Gastroesophageal sphincter (tissue), 3 donors: ENCODE measurements at regions not wholly inside any gene's neighbourhood (a gene's known extent, or its start where the extent isn't known, plus 50 kb on each side); places are given as distances from the start of the nearest gene placed in this dataset.

Experiments
- EP300 ChIP-seq: sonication (generic); formaldehyde crosslinking; IDR thresholded peaks from one replicate; pipeline ENCODE4 v1.6.1; 2017; ENCODE audit warnings: antibody characterized with exemption, mild to moderate bottlenecking
- POLR2A ChIP-seq, 2 donors: fragments of 450-650 bp; IDR thresholded peaks; one replicate each; pipeline ENCODE4 v1.6.1; 2017; ENCODE audit warnings: antibody characterized with exemption in 2 of 2, mild to moderate bottlenecking in 2 of 2, moderate library complexity in 1 of 2
- POLR2AphosphoS5 ChIP-seq: sonication (generic); formaldehyde crosslinking; IDR thresholded peaks from one replicate; pipeline ENCODE4 v1.6.1; 2017; ENCODE audit warnings: antibody characterized with exemption
- TF ChIP-seq, protein P1 (sequence below), 4 experiments: fragments of 200-600 bp in 2 of 4; fragments of 450-650 bp in 2 of 4; sonication (generic) in 1 of 4; IDR thresholded peaks; one replicate each; pipeline ENCODE4 v1.5.1; 2017 to 2019; ENCODE audit warnings: antibody characterized with exemption in 4 of 4, mild to moderate bottlenecking in 2 of 4, moderate library complexity in 2 of 4

DNA sequence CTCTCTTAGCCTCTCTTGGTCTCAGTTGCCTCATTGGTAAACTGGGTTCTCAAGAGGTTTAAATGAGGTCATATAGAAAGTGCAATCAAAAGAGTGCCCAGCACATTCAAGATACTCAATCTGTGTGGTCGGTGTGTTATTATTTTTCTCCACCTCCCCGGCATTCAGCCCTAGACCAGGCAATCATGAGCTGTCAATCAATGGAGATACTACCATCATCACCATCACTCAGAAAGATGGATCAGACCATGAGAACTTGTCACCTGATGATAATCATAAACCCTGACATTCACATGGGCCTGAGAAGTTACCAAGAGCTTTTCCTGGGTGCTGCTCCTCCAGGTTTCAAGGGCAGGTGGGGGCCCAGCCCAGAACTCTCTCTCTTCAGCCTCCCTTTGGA lies 166.1 kb downstream of the MN1 start:
- TF ChIP-seq, protein P1, sequence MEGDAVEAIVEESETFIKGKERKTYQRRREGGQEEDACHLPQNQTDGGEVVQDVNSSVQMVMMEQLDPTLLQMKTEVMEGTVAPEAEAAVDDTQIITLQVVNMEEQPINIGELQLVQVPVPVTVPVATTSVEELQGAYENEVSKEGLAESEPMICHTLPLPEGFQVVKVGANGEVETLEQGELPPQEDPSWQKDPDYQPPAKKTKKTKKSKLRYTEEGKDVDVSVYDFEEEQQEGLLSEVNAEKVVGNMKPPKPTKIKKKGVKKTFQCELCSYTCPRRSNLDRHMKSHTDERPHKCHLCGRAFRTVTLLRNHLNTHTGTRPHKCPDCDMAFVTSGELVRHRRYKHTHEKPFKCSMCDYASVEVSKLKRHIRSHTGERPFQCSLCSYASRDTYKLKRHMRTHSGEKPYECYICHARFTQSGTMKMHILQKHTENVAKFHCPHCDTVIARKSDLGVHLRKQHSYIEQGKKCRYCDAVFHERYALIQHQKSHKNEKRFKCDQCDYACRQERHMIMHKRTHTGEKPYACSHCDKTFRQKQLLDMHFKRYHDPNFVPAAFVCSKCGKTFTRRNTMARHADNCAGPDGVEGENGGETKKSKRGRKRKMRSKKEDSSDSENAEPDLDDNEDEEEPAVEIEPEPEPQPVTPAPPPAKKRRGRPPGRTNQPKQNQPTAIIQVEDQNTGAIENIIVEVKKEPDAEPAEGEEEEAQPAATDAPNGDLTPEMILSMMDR (IDR thresholded peaks at IDR 0.05), result no peak
- TF ChIP-seq EP300 (no peak), POLR2A (IDR thresholded peaks at IDR 0.05) (no peak), POLR2AphosphoS5 (no peak)
